ENCODE measurements at regions not wholly inside any gene's neighbourhood (a gene's known extent, or its start where the extent isn't known, plus 50 kb on each side); places are given as distances from the start of the nearest gene placed in this dataset.

GRCh38 chr5:113824307-113824706 is 310.8 kb downstream of the YTHDC2 start:
- no peaks in the 10 kb centered on the region for H3K4me1 Mint-ChIP-seq (ENCODE audit: unreplicated experiment)
- H3K9me3 Mint-ChIP-seq (ENCODE audit: unreplicated experiment): no peaks in the 10 kb centered on the region
- H3K27me3 Mint-ChIP-seq (ENCODE audit: unreplicated experiment): peaks cover 6% of the 10 kb centered on the region
- TF ChIP-seq CTCF (IDR thresholded peaks at IDR 0.05): no peak
- no peak overlapping the region for H3K4me3 Mint-ChIP-seq (ENCODE audit: unreplicated experiment)
- DNase-seq (ENCODE audit: extremely low spot score, unreplicated experiment): no peak
- H3K36me3 Mint-ChIP-seq (ENCODE audit: unreplicated experiment): no peaks in the 10 kb centered on the region
- no peak overlapping the region for H3K27ac Mint-ChIP-seq (ENCODE audit: unreplicated experiment)

DNA sequence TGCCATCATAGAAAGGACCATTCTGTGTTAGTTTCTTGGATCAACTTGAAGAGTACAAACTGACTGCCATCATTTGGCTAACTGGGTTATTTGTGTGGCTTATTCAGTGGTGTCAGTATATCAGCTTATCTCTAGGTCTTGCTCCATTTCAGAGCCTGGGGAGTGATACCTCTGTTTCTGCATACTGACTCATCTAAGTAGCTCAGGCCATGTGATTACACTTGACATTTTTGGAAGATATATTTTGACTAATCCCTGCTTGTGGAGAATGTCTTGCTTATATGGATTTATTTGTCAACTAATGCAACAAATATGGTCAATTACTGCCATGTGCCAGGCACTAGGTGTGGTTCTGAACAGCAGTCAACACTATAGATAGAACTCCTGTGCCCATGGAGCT is 311.7 kb downstream of the YTHDC2 start:
- DNase-seq (ENCODE audit: extremely low spot score, unreplicated experiment): no peak
- no peaks in the 10 kb centered on the region for H3K36me3 Mint-ChIP-seq (ENCODE audit: unreplicated experiment)
- TF ChIP-seq CTCF (IDR thresholded peaks at IDR 0.05): no peak

DNA sequence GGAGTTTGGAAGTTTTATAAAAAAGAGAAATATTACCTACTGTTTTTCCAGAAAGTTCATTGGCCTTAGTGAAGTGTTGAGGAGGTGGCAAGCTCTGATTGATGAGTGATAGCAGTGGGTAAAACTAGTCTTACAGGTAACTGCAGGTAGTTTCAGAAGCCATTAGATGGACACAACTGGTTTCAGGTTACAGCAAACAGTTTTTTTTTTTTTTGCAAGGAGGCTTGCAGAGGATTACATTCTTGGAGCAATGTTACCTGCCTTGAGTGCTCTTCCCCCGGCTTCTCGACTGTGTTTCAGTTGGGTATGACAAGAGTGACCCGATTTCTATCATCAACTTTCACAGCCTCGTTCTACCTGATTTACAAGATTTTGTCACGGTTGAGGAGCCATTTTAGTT is 333.4 kb downstream of the YTHDC2 start:
- no peak overlapping the region for H3K4me3 Mint-ChIP-seq (ENCODE audit: unreplicated experiment)

More for the DNA sequence above, 311.7 kb downstream of the YTHDC2 start:
- H3K4me1 Mint-ChIP-seq (ENCODE audit: unreplicated experiment): no peaks in the 10 kb centered on the region
- no peak overlapping the region for H3K4me3 Mint-ChIP-seq (ENCODE audit: unreplicated experiment)
- H3K9me3 Mint-ChIP-seq (ENCODE audit: unreplicated experiment): no peaks in the 10 kb centered on the region
- H3K27me3 Mint-ChIP-seq (ENCODE audit: unreplicated experiment): peaks cover 3% of the 10 kb centered on the region
- H3K27ac Mint-ChIP-seq (ENCODE audit: unreplicated experiment): no peak overlapping the region

DNA sequence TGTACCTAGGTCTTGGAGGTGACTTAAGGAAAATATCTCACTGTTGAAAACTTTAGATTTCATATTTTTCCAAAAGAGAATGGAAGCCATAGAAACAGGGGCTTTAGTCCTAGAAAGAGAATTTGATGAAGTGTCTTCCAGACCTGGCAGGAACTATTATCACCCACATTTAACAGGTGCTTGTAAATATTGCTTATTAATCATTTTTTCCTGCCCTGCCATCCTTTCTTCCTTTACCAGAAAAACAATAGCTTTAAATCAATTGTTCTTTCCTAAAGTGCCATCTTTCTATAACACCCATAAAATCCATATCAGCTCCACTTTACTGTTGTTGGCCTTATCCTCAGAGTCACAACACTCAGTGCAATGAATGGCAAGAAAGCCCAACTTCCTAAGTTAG is 350.9 kb downstream of the YTHDC2 start:
- no peak overlapping the region for H3K27ac Mint-ChIP-seq (ENCODE audit: unreplicated experiment)
- H3K27me3 Mint-ChIP-seq (ENCODE audit: unreplicated experiment): peaks cover 9% of the 10 kb centered on the region
- TF ChIP-seq CTCF (IDR thresholded peaks at IDR 0.05): no peak
- H3K9me3 Mint-ChIP-seq (ENCODE audit: unreplicated experiment): peaks cover under 1% of the 10 kb centered on the region
- H3K4me3 Mint-ChIP-seq (ENCODE audit: unreplicated experiment): no peak overlapping the region
- no peak for DNase-seq (ENCODE audit: extremely low spot score, unreplicated experiment)
- H3K4me1 Mint-ChIP-seq (ENCODE audit: unreplicated experiment): no peaks in the 10 kb centered on the region
- H3K36me3 Mint-ChIP-seq (ENCODE audit: unreplicated experiment): no peaks in the 10 kb centered on the region

More for the DNA sequence above, 333.4 kb downstream of the YTHDC2 start:
- H3K9me3 Mint-ChIP-seq (ENCODE audit: unreplicated experiment): no peaks in the 10 kb centered on the region
- H3K27me3 Mint-ChIP-seq (ENCODE audit: unreplicated experiment): peaks cover 2% of the 10 kb centered on the region
- no peak overlapping the region for H3K27ac Mint-ChIP-seq (ENCODE audit: unreplicated experiment)
- no peak for TF ChIP-seq CTCF (IDR thresholded peaks at IDR 0.05)
- no peaks in the 10 kb centered on the region for H3K4me1 Mint-ChIP-seq (ENCODE audit: unreplicated experiment)
- H3K36me3 Mint-ChIP-seq (ENCODE audit: unreplicated experiment): no peaks in the 10 kb centered on the region
- DNase-seq (ENCODE audit: extremely low spot score, unreplicated experiment): no peak

DNA sequence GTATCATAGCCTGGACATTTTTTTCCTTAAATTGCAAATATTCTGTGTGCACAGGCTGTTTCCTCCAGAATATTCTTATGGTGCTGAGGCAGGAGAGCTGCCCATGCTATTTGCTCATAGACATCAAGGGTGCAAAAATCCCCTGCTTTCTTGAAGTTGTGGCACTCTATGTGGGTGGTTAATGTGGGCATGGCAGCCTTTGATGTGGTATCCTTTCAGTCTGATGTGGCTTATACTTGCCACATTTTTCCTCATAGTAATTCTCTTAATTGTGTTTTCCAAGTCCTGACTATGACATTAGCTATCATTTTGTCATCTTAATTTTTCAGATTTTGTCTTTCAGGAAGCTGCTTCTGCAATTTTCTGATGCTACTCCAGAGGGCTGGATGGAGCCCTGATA is 353.3 kb downstream of the YTHDC2 start:
- no peak for TF ChIP-seq CTCF (IDR thresholded peaks at IDR 0.05)
- DNase-seq (ENCODE audit: extremely low spot score, unreplicated experiment): no peak
- H3K9me3 Mint-ChIP-seq (ENCODE audit: unreplicated experiment): no peaks in the 10 kb centered on the region
- H3K27me3 Mint-ChIP-seq (ENCODE audit: unreplicated experiment): peaks cover 18% of the 10 kb centered on the region
- no peaks in the 10 kb centered on the region for H3K36me3 Mint-ChIP-seq (ENCODE audit: unreplicated experiment)
- no peak overlapping the region for H3K27ac Mint-ChIP-seq (ENCODE audit: unreplicated experiment)
- H3K4me3 Mint-ChIP-seq (ENCODE audit: unreplicated experiment): no peak overlapping the region
- H3K4me1 Mint-ChIP-seq (ENCODE audit: unreplicated experiment): no peaks in the 10 kb centered on the region

Data from osteocyte (in vitro differentiated cells).